Stomach (tissue), 8 donors: ENCODE measurements at regions not wholly inside any gene's neighbourhood (a gene's known extent, or its start where the extent isn't known, plus 50 kb on each side); places are given as distances from the start of the nearest gene placed in this dataset.
"Not testable (repeated sequence)": the region's sequence is repeated elsewhere in the genome, so short reads cannot be mapped to it uniquely, and the experiment has no call there.

Source experiments
- DNase-seq, 2 donors: peaks; one replicate each; pipeline versions ENCODE4 v3.0.0 to v3.0.0-alpha.2; 2013 to 2019
- H3K27ac ChIP-seq, 5 donors: fragments of 200-600 bp in 4 of 5; sonication (generic) in 4 of 5; one replicate each; pipeline ENCODE4 v1.5.1; 2013 to 2019; ENCODE audit warnings: mild to moderate bottlenecking in 1 of 5, moderate library complexity in 1 of 5
- H3K27me3 ChIP-seq, 3 donors: fragments of 200-600 bp; sonication (generic); one replicate each; pipeline ENCODE4 v1.5.1; 2017 to 2019; ENCODE audit warnings: mixed run types in 1 of 3
- H3K36me3 ChIP-seq, 4 donors: fragments of 200-600 bp; sonication (generic); 1 replicate in 3 of 4; 2 replicates in 1 of 4; pipeline ENCODE4 v1.5.1; 2016 to 2019
- H3K4me1 ChIP-seq, 4 donors: fragments of 200-600 bp; sonication (generic); one replicate each; pipeline ENCODE4 v1.5.1; 2016 to 2019
- H3K4me3 ChIP-seq, 4 donors: fragments of 200-600 bp; sonication (generic) in 3 of 4; one replicate each; pipeline ENCODE4 v1.5.1; 2016 to 2019; ENCODE audit warnings: mild to moderate bottlenecking in 1 of 4
- H3K9me3 ChIP-seq, 4 donors: fragments of 200-600 bp; sonication (generic); one replicate each; pipeline ENCODE4 v1.5.1; 2016 to 2019
- CTCF ChIP-seq, 7 experiments: fragments of 450-650 bp in 4 of 7; fragments of 200-600 bp in 3 of 7; sonication (generic) in 3 of 7; IDR thresholded peaks; one replicate each; pipeline ENCODE4 v1.5.1; 2016 to 2019; ENCODE audit warnings: antibody characterized with exemption in 7 of 7, control low read depth in 2 of 7, mild to moderate bottlenecking in 1 of 7
- EP300 ChIP-seq: sonication (generic); formaldehyde crosslinking; IDR thresholded peaks from one replicate; pipeline ENCODE4 v1.6.1; 2017; ENCODE audit warnings: antibody characterized with exemption
- POLR2A ChIP-seq, 4 donors: fragments of 450-650 bp; IDR thresholded peaks; one replicate each; pipeline ENCODE4 v1.6.1; 2016; ENCODE audit warnings: antibody characterized with exemption in 4 of 4, control low read depth in 2 of 4, mild to moderate bottlenecking in 1 of 4, moderate library complexity in 1 of 4
- POLR2AphosphoS5 ChIP-seq, 3 donors: sonication (generic); formaldehyde crosslinking; IDR thresholded peaks; one replicate each; pipeline ENCODE4 v1.6.1; 2016; ENCODE audit warnings: antibody characterized with exemption in 3 of 3
- WGBS, 5 donors: extraction: QIAGEN DNeasy Blood & Tissue Kit in 3 of 5; methylation state at CpG; one replicate each; pipeline versions ENCODE4 v1.1.5 to v1.1.7; 2013 to 2018; 5-methylcytosine and 5-hydroxymethylcytosine counted together
- intact Hi-C: fragments of 100-400 bp; cut with DNase I; formaldehyde crosslinking; loops from one replicate; pipeline ENCODE4 v1.15.1; 2023; ENCODE audit warnings: low total_unique reads
- donor health status: healthy with polysubstance abuse.
- donor health status: Bipolar disorder and iron deficiency.
- donor health status: healthy.

DNA sequence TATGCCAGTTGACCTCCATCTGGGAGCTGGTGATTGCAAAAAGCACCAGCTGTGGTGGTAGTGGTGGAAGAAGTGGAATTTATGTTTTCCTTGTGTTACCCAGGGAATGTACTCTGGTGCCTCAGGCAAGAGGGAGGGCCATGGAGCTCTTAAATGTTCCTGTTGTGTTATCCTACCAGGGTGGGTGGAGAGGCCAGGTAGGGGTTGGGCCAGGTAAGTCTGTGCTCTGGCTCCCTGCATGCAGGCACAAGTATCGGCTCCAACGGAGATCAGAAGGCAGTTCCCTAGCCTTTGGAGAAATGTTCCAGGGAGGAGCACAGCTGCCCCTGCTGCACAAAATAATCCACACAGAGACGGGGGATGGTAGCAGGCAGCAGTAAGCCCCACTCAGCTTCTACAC, 419.3 kb upstream of the EYS start:
- intact Hi-C loops, result no loop called here
- DNase-seq, result no peak
- no peaks in the 10 kb centered on the region for H3K4me1 ChIP-seq
- 85 to 100% (median 93%) methylated on average over 2 to 3 of the region's 3 CpGs for WGBS, 5 donors
- H3K27me3 ChIP-seq, result no peaks in the 10 kb centered on the region
- peaks cover 0 to 15% (median 6%) of the 10 kb centered on the region in 4 donors for H3K9me3 ChIP-seq
- H3K4me3 ChIP-seq, result no peak overlapping the region
- H3K27ac ChIP-seq, result no peak overlapping the region
- TF ChIP-seq POLR2A (IDR thresholded peaks at IDR 0.05) (no peak), CTCF (IDR thresholded peaks at IDR 0.05) (no peak), POLR2AphosphoS5 (IDR thresholded peaks at IDR 0.05) (no peak), EP300 (no peak)
- H3K36me3 ChIP-seq, result no peaks in the 10 kb centered on the region

- peaks cover 0 to 7% (median 0%) of the 10 kb centered on the region in 4 donors for H3K4me1 ChIP-seq
- TF ChIP-seq POLR2A (IDR thresholded peaks at IDR 0.05) (no peak), CTCF (IDR thresholded peaks at IDR 0.05) (no peak), EP300 (no peak), POLR2AphosphoS5 (IDR thresholded peaks at IDR 0.05) (no peak)
- H3K9me3 ChIP-seq, result peaks cover 0 to 6% (median 3%) of the 10 kb centered on the region in 4 donors
- no peaks in the 10 kb centered on the region for H3K36me3 ChIP-seq
- no peak overlapping the region for H3K4me3 ChIP-seq
- H3K27ac ChIP-seq, result no peak overlapping the region
- no peaks in the 10 kb centered on the region for H3K27me3 ChIP-seq
- WGBS, 5 donors, result 37 to 54% (median 48%) methylated on average over 3 of the region's 3 CpGs
- DNase-seq, result peak in 1 of 2 donors; percentile 30
- intact Hi-C loops, result no loop called here
These were observed 396.9 kb upstream of the EYS start for GRCh38 chr6:66103954-66104353.

GRCh38 chr6:66103354-66103753, 396.3 kb upstream of the EYS start:
- Histone ChIP-seq H3K36me3 (no peaks in the 10 kb centered on the region), H3K4me3 (no peak overlapping the region), H3K27me3 (no peaks in the 10 kb centered on the region), H3K4me1 (peaks cover 0 to 7% (median 0%) of the 10 kb centered on the region in 4 donors), H3K9me3 (peaks cover 0 to 6% (median 3%) of the 10 kb centered on the region in 4 donors), H3K27ac (no peak overlapping the region)
- intact Hi-C loops, result no loop called here
- TF ChIP-seq POLR2A (IDR thresholded peaks at IDR 0.05), result no peak
- 83 to 91% (median 86%) methylated on average over 1 of the region's 1 CpG for WGBS, 5 donors
- no peak for DNase-seq

- no peak for TF ChIP-seq POLR2A (IDR thresholded peaks at IDR 0.05)
- TF ChIP-seq CTCF (IDR thresholded peaks at IDR 0.05), result no peak
- TF ChIP-seq EP300, result no peak
- no peak for TF ChIP-seq POLR2AphosphoS5 (IDR thresholded peaks at IDR 0.05)
- 94 to 97% (median 95%) methylated on average over 7 to 26 of the region's 26 CpGs for WGBS, 5 donors
- intact Hi-C loops, result no loop called here
- H3K4me3 ChIP-seq, result no peak overlapping the region
- H3K27ac ChIP-seq, result no peak overlapping the region
- H3K27me3 ChIP-seq, result no peaks in the 10 kb centered on the region
- no peak for DNase-seq
- no peaks in the 10 kb centered on the region for H3K4me1 ChIP-seq
- no peaks in the 10 kb centered on the region for H3K36me3 ChIP-seq
- peaks cover 0 to 8% (median 3%) of the 10 kb centered on the region in 4 donors for H3K9me3 ChIP-seq
These were observed 389.7 kb upstream of the EYS start for GRCh38 chr6:66096679-66097078.

- peaks cover 0 to 8% (median 3%) of the 10 kb centered on the region in 4 donors for H3K9me3 ChIP-seq
- no peaks in the 10 kb centered on the region for H3K27me3 ChIP-seq
- WGBS, 5 donors, result 92 to 98% (median 95%) methylated on average over 27 of the region's 27 CpGs
- H3K36me3 ChIP-seq, result no peaks in the 10 kb centered on the region
- H3K4me3 ChIP-seq, result no peak overlapping the region
- no peak overlapping the region for H3K27ac ChIP-seq
- H3K4me1 ChIP-seq, result no peaks in the 10 kb centered on the region
- no peak for TF ChIP-seq POLR2AphosphoS5 (IDR thresholded peaks at IDR 0.05)
- TF ChIP-seq POLR2A (IDR thresholded peaks at IDR 0.05), result no peak
- no peak for TF ChIP-seq EP300
- TF ChIP-seq CTCF (IDR thresholded peaks at IDR 0.05), result no peak
- no peak for DNase-seq
- intact Hi-C loops, result no loop called here
These were observed 387.6 kb upstream of the EYS start for GRCh38 chr6:66094615-66095014.

DNA sequence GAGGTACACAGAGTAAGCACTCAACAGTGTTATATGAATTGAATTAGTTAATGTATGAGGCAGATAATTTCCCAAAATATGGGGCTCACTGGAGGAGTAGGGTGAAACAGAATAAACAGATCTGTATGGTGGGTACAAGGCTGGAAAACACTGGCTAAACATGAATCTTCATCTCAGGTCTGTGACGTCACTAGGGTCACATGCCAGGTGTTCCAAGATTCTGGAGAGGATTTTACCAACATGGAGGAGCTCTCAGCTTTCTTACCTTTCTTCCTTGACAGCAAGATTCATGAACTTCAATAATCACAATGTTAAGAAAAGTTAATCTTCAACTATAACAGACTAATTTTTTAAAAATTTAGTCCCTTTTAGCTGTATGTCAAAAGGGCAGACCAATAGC, 385.3 kb upstream of the EYS start:
- H3K27ac ChIP-seq, intact Hi-C loops, H3K4me3 ChIP-seq, H3K27me3 ChIP-seq, H3K9me3 ChIP-seq, H3K36me3 ChIP-seq, DNase-seq, H3K4me1 ChIP-seq: not testable (repeated sequence)
- 69 to 100% (median 94%) methylated on average over 1 of the region's 1 CpG for WGBS, 5 donors
